ENCODE measurements at regions not wholly inside any gene's neighbourhood (a gene's known extent, or its start where the extent isn't known, plus 50 kb on each side); places are given as distances from the start of the nearest gene placed in this dataset.

DNA sequence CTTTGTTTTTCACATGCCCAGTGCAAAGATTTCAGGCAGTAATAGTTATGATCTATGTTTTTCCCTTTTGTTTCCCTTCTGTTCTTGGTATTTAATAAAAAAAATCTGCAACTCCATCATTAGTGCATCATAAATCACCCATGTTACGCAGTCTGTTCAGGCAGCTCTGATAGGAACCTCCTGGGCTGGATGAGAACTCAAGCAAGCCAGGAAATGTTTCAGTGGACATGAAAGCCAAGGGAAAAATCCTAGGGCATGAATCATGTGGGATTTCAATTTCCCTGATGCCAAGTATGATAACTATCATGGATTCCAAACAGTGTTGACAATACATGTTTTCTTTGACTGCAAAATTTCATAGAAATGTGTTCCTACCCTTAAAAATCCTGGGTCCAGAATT, 119.7 kb upstream of the TARS1 start:
- H3K27ac ChIP-seq (ENCODE audit: extremely low read length, insufficient read depth, low read length): no peak overlapping the region
- no peak for DNase-seq (ENCODE audit: low spot score)
- no peaks in the 10 kb centered on the region for H3K9me3 ChIP-seq (ENCODE audit: low read length)
- no peaks in the 10 kb centered on the region for H4K20me1 ChIP-seq (ENCODE audit: insufficient read depth, low read length)
- H2AFZ ChIP-seq (ENCODE audit: low read length): no peak overlapping the region
- H3K79me2 ChIP-seq (ENCODE audit: insufficient read depth, low read length): no peaks in the 10 kb centered on the region
- in situ Hi-C loops (cut with HindIII; ENCODE audit: extremely low pct_ligation_motif_present, low pct_unique_long_range_greater_than_20kb) (no loop called here), intact Hi-C loops (cut with micrococcal nuclease; ENCODE audit: unreplicated experiment) (no loop called here)
- ChIA-PET POLR2A (no interaction called here), CTCF (ENCODE audit: low intra/inter-chr PET ratio, low total read pairs) (no interaction called here)
- no peaks in the 10 kb centered on the region for H3K36me3 ChIP-seq (replicated peaks in 1 of 2; ENCODE audit: control insufficient read depth in 1 of 2, insufficient read depth in 2 of 2, low read length in 2 of 2)
- BruUV-seq (replicated peaks): no TSS peak
- H3K4me3 ChIP-seq (replicated peaks in 1 of 3; ENCODE audit: insufficient read depth in 1 of 3, low read depth in 2 of 3, low read length in 3 of 3): no peak overlapping the region
- H3K27me3 ChIP-seq (ENCODE audit: control insufficient read depth in 1 of 2, insufficient read depth in 2 of 2, low read length in 2 of 2): no peaks in the 10 kb centered on the region
- no peaks in the 10 kb centered on the region for H3K4me1 ChIP-seq (ENCODE audit: insufficient read depth, low read length)
- no peak overlapping the region for H3K4me2 ChIP-seq (ENCODE audit: low read depth, low read length)
- WGBS (ENCODE audit: low lambda C conversion rate): 45% methylated on average over 1 of the region's 1 CpG
- no peak for FAIRE-seq
- no peak for ATAC-seq
- TF ChIP-seq ZNF772 (CRISPR knock-in tag; IDR thresholded peaks at IDR 0.05) (no peak), ZBTB7B (CRISPR knock-in tag; IDR thresholded peaks at IDR 0.05) (no peak), NR3C1 (CRISPR knock-in tag; IDR thresholded peaks at IDR 0.05) (no peak), NFRKB (IDR thresholded peaks at IDR 0.05) (no peak), IRX3 (CRISPR knock-in tag; IDR thresholded peaks at IDR 0.05; ENCODE audit: borderline replicate concordance, low read depth) (no peak), ZNF138 (CRISPR knock-in tag; IDR thresholded peaks at IDR 0.05; ENCODE audit: low read depth) (no peak)
- no peak overlapping the region for H3K9ac ChIP-seq (ENCODE audit: insufficient read depth, low read depth, low read length)

DNA sequence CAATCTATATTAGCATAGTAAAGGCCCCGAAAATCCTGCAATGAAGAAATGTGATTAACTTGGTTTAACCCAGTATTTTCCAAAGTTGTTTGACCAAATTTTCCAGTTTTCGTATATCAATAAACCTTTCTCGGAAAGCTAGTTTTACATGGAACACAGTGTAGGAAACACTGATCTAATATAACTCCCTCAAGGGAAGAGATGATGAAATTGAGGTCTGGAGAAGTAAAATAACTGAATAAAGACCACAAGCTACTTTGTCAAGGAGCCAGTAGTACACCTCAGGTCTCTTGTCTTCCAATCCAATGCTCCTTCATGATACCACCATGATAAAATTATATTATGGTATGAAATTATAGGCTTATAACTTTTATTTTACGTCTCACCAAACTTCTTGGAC, 118.1 kb upstream of the TARS1 start:
- Histone ChIP-seq H3K36me3 (replicated peaks in 1 of 2; ENCODE audit: control insufficient read depth in 1 of 2, insufficient read depth in 2 of 2, low read length in 2 of 2) (no peaks in the 10 kb centered on the region), H3K27ac (ENCODE audit: extremely low read length, insufficient read depth, low read length) (no peak overlapping the region), H3K9ac (ENCODE audit: insufficient read depth, low read depth, low read length) (no peak overlapping the region), H3K9me3 (ENCODE audit: low read length) (no peaks in the 10 kb centered on the region), H3K27me3 (ENCODE audit: control insufficient read depth in 1 of 2, insufficient read depth in 2 of 2, low read length in 2 of 2) (no peaks in the 10 kb centered on the region), H3K4me2 (ENCODE audit: low read depth, low read length) (no peak overlapping the region), H3K4me1 (ENCODE audit: insufficient read depth, low read length) (no peaks in the 10 kb centered on the region), H3K4me3 (replicated peaks in 1 of 3; ENCODE audit: insufficient read depth in 1 of 3, low read depth in 2 of 3, low read length in 3 of 3) (no peak overlapping the region), H3K79me2 (ENCODE audit: insufficient read depth, low read length) (no peaks in the 10 kb centered on the region), H2AFZ (ENCODE audit: low read length) (no peak overlapping the region), H4K20me1 (ENCODE audit: insufficient read depth, low read length) (no peaks in the 10 kb centered on the region)
- ATAC-seq (no peak), DNase-seq (ENCODE audit: low spot score) (no peak), FAIRE-seq (no peak)
- BruUV-seq (replicated peaks): no TSS peak
- 4% methylated on average over 4 of the region's 4 CpGs for WGBS (ENCODE audit: low lambda C conversion rate)
- CTCF ChIA-PET (ENCODE audit: low intra/inter-chr PET ratio, low total read pairs): no interaction called here
- in situ Hi-C loops (cut with HindIII; ENCODE audit: extremely low pct_ligation_motif_present, low pct_unique_long_range_greater_than_20kb): no loop called here
- TF ChIP-seq KLF12 (CRISPR knock-in tag; IDR thresholded peaks at IDR 0.05; ENCODE audit: borderline replicate concordance) (no peak), SRSF9 (IDR thresholded peaks at IDR 0.05; ENCODE audit: borderline replicate concordance, insufficient read depth, low read depth, low read length, poor library complexity, severe bottlenecking) (no peak), RARG (CRISPR knock-in tag; IDR thresholded peaks at IDR 0.05; ENCODE audit: low read depth) (no peak), HCFC1 (IDR thresholded peaks at IDR 0.05; ENCODE audit: low read depth, low read length) (no peak)
- TF ChIP-seq, protein P1, sequence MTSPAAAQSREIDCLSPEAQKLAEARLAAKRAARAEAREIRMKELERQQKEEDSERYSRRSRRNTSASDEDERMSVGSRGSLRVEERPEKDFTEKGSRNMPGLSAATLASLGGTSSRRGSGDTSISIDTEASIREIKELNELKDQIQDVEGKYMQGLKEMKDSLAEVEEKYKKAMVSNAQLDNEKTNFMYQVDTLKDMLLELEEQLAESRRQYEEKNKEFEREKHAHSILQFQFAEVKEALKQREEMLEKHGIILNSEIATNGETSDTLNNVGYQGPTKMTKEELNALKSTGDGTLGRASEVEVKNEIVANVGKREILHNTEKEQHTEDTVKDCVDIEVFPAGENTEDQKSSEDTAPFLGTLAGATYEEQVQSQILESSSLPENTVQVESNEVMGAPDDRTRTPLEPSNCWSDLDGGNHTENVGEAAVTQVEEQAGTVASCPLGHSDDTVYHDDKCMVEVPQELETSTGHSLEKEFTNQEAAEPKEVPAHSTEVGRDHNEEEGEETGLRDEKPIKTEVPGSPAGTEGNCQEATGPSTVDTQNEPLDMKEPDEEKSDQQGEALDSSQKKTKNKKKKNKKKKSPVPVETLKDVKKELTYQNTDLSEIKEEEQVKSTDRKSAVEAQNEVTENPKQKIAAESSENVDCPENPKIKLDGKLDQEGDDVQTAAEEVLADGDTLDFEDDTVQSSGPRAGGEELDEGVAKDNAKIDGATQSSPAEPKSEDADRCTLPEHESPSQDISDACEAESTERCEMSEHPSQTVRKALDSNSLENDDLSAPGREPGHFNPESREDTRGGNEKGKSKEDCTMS (CRISPR knock-in tag; conservative IDR thresholded peaks at IDR 0.05): no peak
- TF ChIP-seq, protein P2, sequence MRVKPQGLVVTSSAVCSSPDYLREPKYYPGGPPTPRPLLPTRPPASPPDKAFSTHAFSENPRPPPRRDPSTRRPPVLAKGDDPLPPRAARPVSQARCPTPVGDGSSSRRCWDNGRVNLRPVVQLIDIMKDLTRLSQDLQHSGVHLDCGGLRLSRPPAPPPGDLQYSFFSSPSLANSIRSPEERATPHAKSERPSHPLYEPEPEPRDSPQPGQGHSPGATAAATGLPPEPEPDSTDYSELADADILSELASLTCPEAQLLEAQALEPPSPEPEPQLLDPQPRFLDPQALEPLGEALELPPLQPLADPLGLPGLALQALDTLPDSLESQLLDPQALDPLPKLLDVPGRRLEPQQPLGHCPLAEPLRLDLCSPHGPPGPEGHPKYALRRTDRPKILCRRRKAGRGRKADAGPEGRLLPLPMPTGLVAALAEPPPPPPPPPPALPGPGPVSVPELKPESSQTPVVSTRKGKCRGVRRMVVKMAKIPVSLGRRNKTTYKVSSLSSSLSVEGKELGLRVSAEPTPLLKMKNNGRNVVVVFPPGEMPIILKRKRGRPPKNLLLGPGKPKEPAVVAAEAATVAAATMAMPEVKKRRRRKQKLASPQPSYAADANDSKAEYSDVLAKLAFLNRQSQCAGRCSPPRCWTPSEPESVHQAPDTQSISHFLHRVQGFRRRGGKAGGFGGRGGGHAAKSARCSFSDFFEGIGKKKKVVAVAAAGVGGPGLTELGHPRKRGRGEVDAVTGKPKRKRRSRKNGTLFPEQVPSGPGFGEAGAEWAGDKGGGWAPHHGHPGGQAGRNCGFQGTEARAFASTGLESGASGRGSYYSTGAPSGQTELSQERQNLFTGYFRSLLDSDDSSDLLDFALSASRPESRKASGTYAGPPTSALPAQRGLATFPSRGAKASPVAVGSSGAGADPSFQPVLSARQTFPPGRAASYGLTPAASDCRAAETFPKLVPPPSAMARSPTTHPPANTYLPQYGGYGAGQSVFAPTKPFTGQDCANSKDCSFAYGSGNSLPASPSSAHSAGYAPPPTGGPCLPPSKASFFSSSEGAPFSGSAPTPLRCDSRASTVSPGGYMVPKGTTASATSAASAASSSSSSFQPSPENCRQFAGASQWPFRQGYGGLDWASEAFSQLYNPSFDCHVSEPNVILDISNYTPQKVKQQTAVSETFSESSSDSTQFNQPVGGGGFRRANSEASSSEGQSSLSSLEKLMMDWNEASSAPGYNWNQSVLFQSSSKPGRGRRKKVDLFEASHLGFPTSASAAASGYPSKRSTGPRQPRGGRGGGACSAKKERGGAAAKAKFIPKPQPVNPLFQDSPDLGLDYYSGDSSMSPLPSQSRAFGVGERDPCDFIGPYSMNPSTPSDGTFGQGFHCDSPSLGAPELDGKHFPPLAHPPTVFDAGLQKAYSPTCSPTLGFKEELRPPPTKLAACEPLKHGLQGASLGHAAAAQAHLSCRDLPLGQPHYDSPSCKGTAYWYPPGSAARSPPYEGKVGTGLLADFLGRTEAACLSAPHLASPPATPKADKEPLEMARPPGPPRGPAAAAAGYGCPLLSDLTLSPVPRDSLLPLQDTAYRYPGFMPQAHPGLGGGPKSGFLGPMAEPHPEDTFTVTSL (CRISPR knock-in tag; IDR thresholded peaks at IDR 0.05; ENCODE audit: borderline replicate concordance): no peak
- POLR2A ChIA-PET: no interaction called here
- intact Hi-C loops (cut with micrococcal nuclease; ENCODE audit: unreplicated experiment): no loop called here
